Heart left ventricle (tissue), 16 donors: ENCODE measurements at regions not wholly inside any gene's neighbourhood (a gene's known extent, or its start where the extent isn't known, plus 50 kb on each side); places are given as distances from the start of the nearest gene placed in this dataset.

Experiments used
- ATAC-seq, 4 donors: fragments of 200-7000 bp; cut with Tn5 transposase; one replicate each; pipeline ENCODE4 v1.9.1; 2020 to 2022; ENCODE audit warnings: moderate library complexity in 4 of 4, mild to moderate bottlenecking in 3 of 4, moderate number of reproducible peaks in 1 of 4
- DNase-seq, 5 donors: peaks; one replicate each; pipeline ENCODE4 v3.0.0-alpha.2; 2020
- H3K27ac ChIP-seq, 12 donors: fragments of 200-600 bp; sonication (generic) in 4 of 12; one replicate each; pipeline versions ENCODE4 v1.5.0 to v1.8.0; 2016 to 2022; ENCODE audit warnings: mild to moderate bottlenecking in 2 of 12
- H3K27me3 ChIP-seq, 9 donors: fragments of 200-600 bp; sonication (generic) in 2 of 9; one replicate each; pipeline versions ENCODE4 v1.5.1 to v1.8.0; 2016 to 2022; ENCODE audit warnings: mild to moderate bottlenecking in 3 of 9
- H3K36me3 ChIP-seq, 9 donors: fragments of 200-600 bp; sonication (generic) in 2 of 9; one replicate each; pipeline versions ENCODE4 v1.5.0 to v1.8.0; 2018 to 2022; ENCODE audit warnings: mild to moderate bottlenecking in 2 of 9
- H3K4me1 ChIP-seq, 12 donors: fragments of 200-600 bp; sonication (generic) in 4 of 12; one replicate each; pipeline versions ENCODE4 v1.5.0 to v1.8.0; 2016 to 2022; ENCODE audit warnings: mild to moderate bottlenecking in 3 of 12
- H3K4me3 ChIP-seq, 12 donors: fragments of 200-600 bp; sonication (generic) in 4 of 12; one replicate each; pipeline versions ENCODE4 v1.5.0 to v1.8.0; 2017 to 2022; ENCODE audit warnings: mild to moderate bottlenecking in 9 of 12, moderate library complexity in 4 of 12
- H3K9me3 ChIP-seq, 12 donors: fragments of 200-600 bp; sonication (generic) in 4 of 12; one replicate each; pipeline versions ENCODE4 v1.5.0 to v1.8.0; 2016 to 2022; ENCODE audit warnings: mild to moderate bottlenecking in 1 of 12
- POLR2A ChIP-seq, 2 donors: fragments of 450-650 bp; IDR thresholded peaks; one replicate each; pipeline ENCODE4 v1.6.1; 2017; ENCODE audit warnings: antibody characterized with exemption in 2 of 2, mild to moderate bottlenecking in 2 of 2, moderate library complexity in 2 of 2
- WGBS, 4 donors: extraction: QIAGEN DNeasy Blood & Tissue Kit in 2 of 4; methylation state at CpG; one replicate each; pipeline versions ENCODE4 v1.1.5 to v1.1.7; 2013 to 2018; 5-methylcytosine and 5-hydroxymethylcytosine counted together
- intact Hi-C, 10 donors: fragments of 100-400 bp; cut with DNase I; formaldehyde crosslinking; loops; one replicate each; pipeline versions ENCODE4 v1.11.1 to v1.14.2; 2022
- TF ChIP-seq, protein P1 (sequence below), 12 donors: fragments of 200-600 bp; sonication (generic) in 4 of 12; IDR thresholded peaks; one replicate each; pipeline versions ENCODE4 v1.5.0 to v1.8.0; 2018 to 2022; ENCODE audit warnings: antibody characterized with exemption in 12 of 12, mild to moderate bottlenecking in 5 of 12
- donor health status: ischemic (EF 13 %, LVEDD 7.1; RV severe dilation, severe dysfunction).
- donor health status: healthy with polysubstance abuse.
- donor health status: DM: no; HTN: yes; CAD: no.
- donor health status: DM: no; HTN: no; CAD: no.
- donor health status: ischemic (EF 25% LVEDD 6.9; RV normal size, moderate dysfunction).
- donor health status: ischemic (EF 25% LVEDD 5.7; RV mildly dilated, moderate dysfunction).
- donor health status: healthy.
- donor health status: DM: yes; HTN: yes; CAD: no.
- donor health status: ischemic (EF 35%, LVEDD 5.7; RV mildly dilated, moderate dysfunction).
- donor health status: nonischemic (EF 11% LVEDD 7.7; RV severe dilation, severe dysfunction).
- donor health status: DM: yes; HTN: yes; CAD: no.
- donor health status: PGD.
- donor health status: ischemic (EF 29% LVEDD 5.4; RV normal size, mild dysfunction).
- donor health status: nonischemic (EF 23%, LVEDD 6.1; RV moderate dilation, normal function).

DNA sequence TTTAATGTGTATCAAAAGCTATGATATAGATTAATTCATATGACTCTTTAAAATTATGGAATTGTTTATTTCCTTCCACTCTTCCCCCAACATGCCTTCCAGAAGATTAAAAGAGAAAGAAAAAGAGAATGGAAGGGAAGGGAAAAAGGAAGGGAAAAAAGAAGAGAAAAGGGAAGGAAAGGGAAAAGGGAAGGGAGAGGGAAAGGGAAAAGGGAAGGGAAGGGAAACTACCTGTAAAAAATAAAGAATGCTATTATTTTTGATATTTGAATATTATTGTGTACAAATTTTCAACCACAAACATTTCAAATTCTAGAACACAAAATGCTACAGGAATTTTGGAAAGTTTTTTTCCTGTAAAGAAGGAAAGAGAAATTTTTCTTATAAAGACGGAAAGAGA is 281.7 kb downstream of the SLCO4C1 start:
- ATAC-seq: no peak
- no peak for DNase-seq
- WGBS, 4 donors: 83 to 93% (median 85%) methylated on average over 1 of the region's 1 CpG
- Histone ChIP-seq H3K4me1 (no peaks in the 10 kb centered on the region), H3K27ac (no peak overlapping the region), H3K27me3 (no peaks in the 10 kb centered on the region), H3K4me3 (no peak overlapping the region), H3K36me3 (no peaks in the 10 kb centered on the region), H3K9me3 (no peaks in the 10 kb centered on the region)
- intact Hi-C loops: no loop called here
- TF ChIP-seq, protein P1, sequence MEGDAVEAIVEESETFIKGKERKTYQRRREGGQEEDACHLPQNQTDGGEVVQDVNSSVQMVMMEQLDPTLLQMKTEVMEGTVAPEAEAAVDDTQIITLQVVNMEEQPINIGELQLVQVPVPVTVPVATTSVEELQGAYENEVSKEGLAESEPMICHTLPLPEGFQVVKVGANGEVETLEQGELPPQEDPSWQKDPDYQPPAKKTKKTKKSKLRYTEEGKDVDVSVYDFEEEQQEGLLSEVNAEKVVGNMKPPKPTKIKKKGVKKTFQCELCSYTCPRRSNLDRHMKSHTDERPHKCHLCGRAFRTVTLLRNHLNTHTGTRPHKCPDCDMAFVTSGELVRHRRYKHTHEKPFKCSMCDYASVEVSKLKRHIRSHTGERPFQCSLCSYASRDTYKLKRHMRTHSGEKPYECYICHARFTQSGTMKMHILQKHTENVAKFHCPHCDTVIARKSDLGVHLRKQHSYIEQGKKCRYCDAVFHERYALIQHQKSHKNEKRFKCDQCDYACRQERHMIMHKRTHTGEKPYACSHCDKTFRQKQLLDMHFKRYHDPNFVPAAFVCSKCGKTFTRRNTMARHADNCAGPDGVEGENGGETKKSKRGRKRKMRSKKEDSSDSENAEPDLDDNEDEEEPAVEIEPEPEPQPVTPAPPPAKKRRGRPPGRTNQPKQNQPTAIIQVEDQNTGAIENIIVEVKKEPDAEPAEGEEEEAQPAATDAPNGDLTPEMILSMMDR (IDR thresholded peaks at IDR 0.05): no peak
- no peak for TF ChIP-seq POLR2A (IDR thresholded peaks at IDR 0.05)

- no peaks in the 10 kb centered on the region for H3K4me1 ChIP-seq
- H3K27me3 ChIP-seq: no peaks in the 10 kb centered on the region
- no peak for ATAC-seq
- H3K36me3 ChIP-seq: no peaks in the 10 kb centered on the region
- H3K4me3 ChIP-seq: no peak overlapping the region
- no peak for DNase-seq
- intact Hi-C loops: no loop called here
- no peak overlapping the region for H3K27ac ChIP-seq
- TF ChIP-seq POLR2A (IDR thresholded peaks at IDR 0.05): no peak
- TF ChIP-seq, protein P1 (IDR thresholded peaks at IDR 0.05): no peak
- H3K9me3 ChIP-seq: no peaks in the 10 kb centered on the region
Observed at GRCh38 chr5:102010644-102011043, 285.4 kb downstream of the SLCO4C1 start.

GRCh38 chr5:101997235-101997634 is 298.8 kb downstream of the SLCO4C1 start:
- intact Hi-C loops: no loop called here
- H3K36me3 ChIP-seq: no peaks in the 10 kb centered on the region
- WGBS, 4 donors: 84 to 93% (median 92%) methylated on average over 1 of the region's 1 CpG
- no peaks in the 10 kb centered on the region for H3K9me3 ChIP-seq
- TF ChIP-seq, protein P1 (IDR thresholded peaks at IDR 0.05): no peak
- no peak for TF ChIP-seq POLR2A (IDR thresholded peaks at IDR 0.05)
- ATAC-seq: no peak
- no peak overlapping the region for H3K27ac ChIP-seq
- no peaks in the 10 kb centered on the region for H3K27me3 ChIP-seq
- H3K4me1 ChIP-seq: no peaks in the 10 kb centered on the region
- H3K4me3 ChIP-seq: no peak overlapping the region
- DNase-seq: no peak

DNA sequence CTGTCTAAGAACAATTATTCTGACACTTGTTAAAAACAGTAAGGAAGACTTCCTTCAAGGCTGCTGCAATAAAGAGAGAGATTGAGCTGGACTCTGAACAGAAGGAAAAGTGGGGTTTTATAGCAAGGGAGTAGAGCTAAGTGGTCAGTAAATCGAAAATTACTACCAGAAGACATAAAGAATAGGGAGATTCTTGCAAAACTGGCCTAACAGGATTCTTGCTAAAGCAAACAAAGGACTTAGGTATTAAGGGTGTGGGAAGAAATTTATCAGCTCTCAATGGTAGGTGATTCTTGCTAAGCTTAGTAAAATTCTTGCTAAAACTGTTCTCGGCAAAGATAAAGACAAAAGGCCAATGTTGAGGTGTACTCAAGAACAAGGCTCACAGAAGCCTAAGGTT is 300.5 kb downstream of the SLCO4C1 start:
- Histone ChIP-seq H3K36me3 (no peaks in the 10 kb centered on the region), H3K4me3 (no peak overlapping the region), H3K9me3 (no peaks in the 10 kb centered on the region), H3K27ac (no peak overlapping the region), H3K27me3 (no peaks in the 10 kb centered on the region), H3K4me1 (no peaks in the 10 kb centered on the region)
- DNase-seq (no peak), ATAC-seq (no peak)
- TF ChIP-seq POLR2A (IDR thresholded peaks at IDR 0.05): no peak
- TF ChIP-seq, protein P1 (IDR thresholded peaks at IDR 0.05): no peak
- WGBS, 4 donors: 51 to 63% (median 53%) methylated on average over 2 of the region's 2 CpGs
- intact Hi-C loops: no loop called here
